Transverse colon (tissue), 4 donors: ENCODE measurements at regions not wholly inside any gene's neighbourhood (a gene's known extent, or its start where the extent isn't known, plus 50 kb on each side); places are given as distances from the start of the nearest gene placed in this dataset.

Experiments used
- DNase-seq: peaks from one replicate; pipeline ENCODE4 v3.0.0-alpha.2; 2019
- H3K27ac ChIP-seq, 4 donors: fragments of 200-600 bp; sonication (generic); 2 replicates each; pipeline ENCODE4 v1.5.1; 2016 to 2018; ENCODE audit warnings: inconsistent platforms in 4 of 4
- H3K27me3 ChIP-seq: fragments of 200-600 bp; sonication (generic); 2 replicates; pipeline ENCODE4 v1.5.1; 2017; ENCODE audit warnings: inconsistent platforms
- H3K36me3 ChIP-seq, 4 donors: fragments of 200-600 bp; sonication (generic); 2 replicates each; pipeline ENCODE4 v1.5.1; 2017 to 2019; ENCODE audit warnings: inconsistent platforms in 4 of 4
- H3K4me1 ChIP-seq, 4 donors: fragments of 200-600 bp; sonication (generic); 2 replicates each; pipeline ENCODE4 v1.5.1; 2017 to 2020; ENCODE audit warnings: inconsistent platforms in 4 of 4
- H3K4me3 ChIP-seq, 4 donors: fragments of 200-600 bp; sonication (generic); 1 replicate in 1 of 4; 2 replicates in 3 of 4; pipeline versions ENCODE4 v1.5.1 to v1.6.1; 2017 to 2019; ENCODE audit warnings: inconsistent platforms in 4 of 4
- H3K9me3 ChIP-seq, 2 donors: fragments of 200-600 bp; sonication (generic); 2 replicates each; pipeline ENCODE4 v1.5.1; 2017 to 2019; ENCODE audit warnings: inconsistent platforms in 2 of 2
- EP300 ChIP-seq: sonication (generic); formaldehyde crosslinking; IDR thresholded peaks from one replicate; pipeline ENCODE4 v1.6.1; 2017; ENCODE audit warnings: antibody characterized with exemption, low read depth
- POLR2A ChIP-seq: fragments of 450-650 bp; IDR thresholded peaks from one replicate; pipeline ENCODE4 v1.6.1; 2016; ENCODE audit warnings: antibody characterized with exemption, mild to moderate bottlenecking, moderate library complexity
- POLR2AphosphoS5 ChIP-seq, 3 donors: sonication (generic); formaldehyde crosslinking; IDR thresholded peaks; one replicate each; pipeline ENCODE4 v1.6.1; 2016; ENCODE audit warnings: antibody characterized with exemption in 3 of 3
- WGBS, 2 donors: methylation state at CpG; one replicate each; pipeline ENCODE4 v1.1.5; 2018; ENCODE audit warnings: low coverage in 1 of 2; 5-methylcytosine and 5-hydroxymethylcytosine counted together
- in situ Hi-C, 4 donors: fragments of 200-750 bp; cut with MboI; loops; one replicate each; pipeline versions ENCODE4 v1.15.0 to v1.15.1; 2017; ENCODE audit warnings: low sequenced_read_pairs in 3 of 4, low pct_ligation_motif_present in 1 of 4, low pct_unique_long_range_greater_than_20kb in 1 of 4
- intact Hi-C: fragments of 100-400 bp; cut with DNase I; formaldehyde crosslinking; loops from one replicate; pipeline ENCODE4 v1.15.1; 2023; ENCODE audit warnings: low total_unique reads
- TF ChIP-seq, protein P1 (sequence below), 5 experiments: fragments of 200-600 bp in 3 of 5; fragments of 450-650 bp in 2 of 5; sonication (generic) in 3 of 5; IDR thresholded peaks; 1 replicate in 2 of 5; 2 replicates in 3 of 5; pipeline ENCODE4 v1.5.1; 2016 to 2017; ENCODE audit warnings: antibody characterized with exemption in 5 of 5, inconsistent platforms in 3 of 5, mild to moderate bottlenecking in 2 of 5, moderate library complexity in 1 of 5

DNA sequence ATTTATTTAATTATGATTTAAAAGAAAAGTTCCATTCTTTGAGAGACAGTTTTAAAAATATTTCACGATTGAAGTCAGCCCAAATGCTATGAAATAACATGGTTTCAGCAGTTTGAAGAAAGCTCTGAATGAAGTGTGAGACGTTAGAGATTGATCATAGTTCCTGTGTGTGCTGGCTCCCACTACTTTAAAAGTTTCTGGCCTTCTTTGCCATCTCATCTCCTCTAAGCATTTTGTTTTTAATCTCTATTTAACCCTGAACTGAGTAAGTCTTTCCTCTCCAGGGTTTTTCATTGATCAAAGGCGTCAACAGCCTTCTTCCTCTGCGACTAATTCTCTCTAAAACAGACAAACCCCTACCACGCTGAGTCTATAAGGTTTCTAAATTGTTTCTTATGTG is 225.3 kb upstream of the B3GALT2 start:
- Histone ChIP-seq H3K4me3 (no peak overlapping the region), H3K27ac (no peak overlapping the region), H3K36me3 (no peaks in the 10 kb centered on the region), H3K27me3 (no peaks in the 10 kb centered on the region), H3K9me3 (no peaks in the 10 kb centered on the region), H3K4me1 (peaks cover 5 to 13% (median 6%) of the 10 kb centered on the region in 4 donors)
- TF ChIP-seq, protein P1, sequence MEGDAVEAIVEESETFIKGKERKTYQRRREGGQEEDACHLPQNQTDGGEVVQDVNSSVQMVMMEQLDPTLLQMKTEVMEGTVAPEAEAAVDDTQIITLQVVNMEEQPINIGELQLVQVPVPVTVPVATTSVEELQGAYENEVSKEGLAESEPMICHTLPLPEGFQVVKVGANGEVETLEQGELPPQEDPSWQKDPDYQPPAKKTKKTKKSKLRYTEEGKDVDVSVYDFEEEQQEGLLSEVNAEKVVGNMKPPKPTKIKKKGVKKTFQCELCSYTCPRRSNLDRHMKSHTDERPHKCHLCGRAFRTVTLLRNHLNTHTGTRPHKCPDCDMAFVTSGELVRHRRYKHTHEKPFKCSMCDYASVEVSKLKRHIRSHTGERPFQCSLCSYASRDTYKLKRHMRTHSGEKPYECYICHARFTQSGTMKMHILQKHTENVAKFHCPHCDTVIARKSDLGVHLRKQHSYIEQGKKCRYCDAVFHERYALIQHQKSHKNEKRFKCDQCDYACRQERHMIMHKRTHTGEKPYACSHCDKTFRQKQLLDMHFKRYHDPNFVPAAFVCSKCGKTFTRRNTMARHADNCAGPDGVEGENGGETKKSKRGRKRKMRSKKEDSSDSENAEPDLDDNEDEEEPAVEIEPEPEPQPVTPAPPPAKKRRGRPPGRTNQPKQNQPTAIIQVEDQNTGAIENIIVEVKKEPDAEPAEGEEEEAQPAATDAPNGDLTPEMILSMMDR (IDR thresholded peaks at IDR 0.05), result no peak
- no peak for TF ChIP-seq EP300
- TF ChIP-seq POLR2A, result no peak
- TF ChIP-seq POLR2AphosphoS5 (IDR thresholded peaks at IDR 0.05), result no peak
- intact Hi-C loops, result no loop called here
- 69 to 82% methylated on average over 4 to 5 of the region's 5 CpGs for WGBS, 2 donors
- no peak for DNase-seq
- in situ Hi-C loops, result loop anchor here in 1 of 4 donors (25.0 kb wide), 1 partner anchor 876 kb away; no protein-coding TSS in a partner anchor

DNA sequence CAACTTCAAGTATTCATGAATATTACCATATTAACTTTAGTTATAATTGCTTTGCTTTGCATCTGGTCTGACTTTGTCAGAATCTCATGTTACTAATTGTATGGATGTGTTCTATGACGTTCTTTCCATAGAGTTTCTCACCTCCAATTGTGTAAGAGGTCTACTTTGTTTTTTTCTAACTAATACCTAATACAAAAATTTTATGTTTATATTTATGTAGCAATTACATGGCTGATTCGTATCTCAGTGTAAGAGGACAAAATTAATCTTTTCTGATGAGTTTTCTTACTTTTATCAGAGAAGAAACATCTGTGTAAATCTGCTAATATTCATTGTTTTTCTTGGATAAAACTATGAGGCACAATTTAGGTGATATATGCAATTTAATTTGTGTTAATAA is 224.8 kb upstream of the B3GALT2 start:
- TF ChIP-seq, protein P1 (IDR thresholded peaks at IDR 0.05), result no peak
- TF ChIP-seq POLR2A (no peak), EP300 (no peak), POLR2AphosphoS5 (IDR thresholded peaks at IDR 0.05) (no peak)
- intact Hi-C loops, result no loop called here

DNA sequence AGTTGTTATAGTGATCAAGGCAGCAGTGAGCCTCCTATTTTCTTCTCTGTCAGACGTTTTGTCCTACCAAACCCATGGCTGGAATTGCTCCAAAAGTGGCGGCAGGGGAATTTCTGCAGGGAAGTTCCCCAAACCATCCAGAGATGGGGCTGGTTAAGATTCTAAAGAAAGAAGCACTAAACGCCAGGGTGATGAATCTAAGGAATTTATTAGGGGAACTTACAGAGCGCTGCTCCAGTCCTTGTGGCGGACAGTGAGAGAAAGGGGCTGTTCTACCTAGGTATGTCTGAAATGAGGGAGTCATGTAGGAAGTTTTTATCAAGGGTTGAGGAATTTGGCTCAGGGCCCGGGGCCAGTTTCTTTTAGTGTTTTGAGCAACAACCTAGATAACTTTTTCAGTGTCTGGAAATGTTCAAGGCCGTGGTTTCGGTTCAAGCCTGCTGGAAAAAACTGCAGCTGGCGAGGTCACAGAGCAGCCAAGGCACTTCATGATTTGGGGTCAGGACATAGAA is 222.4 kb upstream of the B3GALT2 start:
- peak; percentile 40 for DNase-seq
- in situ Hi-C loops, result loop anchor here in 1 of 4 donors (25.0 kb wide), 1 partner anchor 878 kb away; no protein-coding TSS in a partner anchor
- WGBS, 2 donors, result 36 to 52% methylated on average over 6 to 9 of the region's 9 CpGs
- TF ChIP-seq POLR2AphosphoS5 (IDR thresholded peaks at IDR 0.05) (no peak), POLR2A (no peak), EP300 (no peak)
- TF ChIP-seq, protein P1 (IDR thresholded peaks at IDR 0.05), result no peak
- Histone ChIP-seq H3K4me3 (peak overlapping the region in 1 of 4 donors; percentile 2), H3K4me1 (peaks cover 5 to 16% (median 8%) of the 10 kb centered on the region in 4 donors), H3K27me3 (no peaks in the 10 kb centered on the region), H3K36me3 (no peaks in the 10 kb centered on the region), H3K27ac (peak overlapping the region; percentile 4 to 67 (median 52)), H3K9me3 (no peaks in the 10 kb centered on the region)
- intact Hi-C loops, result no loop called here

More for the DNA sequence above, 224.8 kb upstream of the B3GALT2 start:
- H3K4me3 ChIP-seq, result no peak overlapping the region
- peaks cover 5 to 16% (median 8%) of the 10 kb centered on the region in 4 donors for H3K4me1 ChIP-seq
- no peaks in the 10 kb centered on the region for H3K9me3 ChIP-seq
- 83 to 85% methylated on average over 2 of the region's 2 CpGs for WGBS, 2 donors
- in situ Hi-C loops, result loop anchor here in 1 of 4 donors (25.0 kb wide), 1 partner anchor 876 kb away; no protein-coding TSS in a partner anchor
- H3K27ac ChIP-seq, result no peak overlapping the region
- H3K36me3 ChIP-seq, result no peaks in the 10 kb centered on the region
- DNase-seq, result no peak
- H3K27me3 ChIP-seq, result no peaks in the 10 kb centered on the region

DNA sequence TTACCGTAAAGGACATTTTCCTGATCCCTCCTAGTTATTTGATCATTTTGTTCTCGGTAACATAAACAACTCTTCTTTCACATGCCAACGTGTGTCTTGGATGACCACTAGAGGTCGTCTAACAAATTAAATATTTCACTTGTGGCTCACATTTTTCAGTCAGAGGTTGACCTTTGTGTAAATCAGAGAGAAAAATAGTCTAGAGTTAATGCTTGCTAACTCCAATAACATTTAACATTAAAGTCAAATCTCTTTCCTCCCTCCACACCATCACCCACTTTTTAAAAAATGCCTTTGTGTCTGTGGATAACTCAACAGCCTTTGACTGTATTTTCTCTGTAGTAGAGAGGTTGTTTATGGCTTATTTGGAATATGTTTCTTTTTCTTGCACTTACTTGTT is 220.5 kb upstream of the B3GALT2 start:
- Histone ChIP-seq H3K27me3 (no peaks in the 10 kb centered on the region), H3K9me3 (no peaks in the 10 kb centered on the region), H3K4me1 (peaks cover 5 to 16% (median 8%) of the 10 kb centered on the region in 4 donors), H3K36me3 (no peaks in the 10 kb centered on the region), H3K27ac (peak overlapping the region in 3 of 4 donors; percentile 33 to 37 (median 35)), H3K4me3 (no peak overlapping the region)
- in situ Hi-C loops (loop anchor here in 1 of 4 donors (25.0 kb wide), 1 partner anchor 880 kb away; no protein-coding TSS in a partner anchor), intact Hi-C loops (no loop called here)
- WGBS, 2 donors, result 0 to 2% methylated on average over 3 to 4 of the region's 4 CpGs
- DNase-seq, result no peak
- TF ChIP-seq, protein P1 (IDR thresholded peaks at IDR 0.05), result peak; percentile 60 to 77 (median 70)
- no peak for TF ChIP-seq POLR2A
